ENCODE measurements at regions not wholly inside any gene's neighbourhood (a gene's known extent, or its start where the extent isn't known, plus 50 kb on each side); places are given as distances from the start of the nearest gene placed in this dataset.
"Not testable (repeated sequence)": the region's sequence is repeated elsewhere in the genome, so short reads cannot be mapped to it uniquely, and the experiment has no call there.

- DNase-seq = no peak
Observed at GRCh38 chr10:61040399-61041016, 96.5 kb upstream of the RHOBTB1 start.

- no peak for DNase-seq
Observed at GRCh38 chr10:61039868-61040267, 95.9 kb upstream of the RHOBTB1 start.

- DNase-seq = not testable (repeated sequence)
Observed at GRCh38 chr10:61037261-61037830, 93.4 kb upstream of the RHOBTB1 start.

- not testable (repeated sequence) for DNase-seq
Observed at GRCh38 chr10:61036148-61036547, 92.2 kb upstream of the RHOBTB1 start.

GRCh38 chr10:61031341-61031740 lies 87.4 kb upstream of the RHOBTB1 start:
- DNase-seq = no peak

- DNase-seq = no peak
Observed at GRCh38 chr10:61029411-61029810, 85.4 kb upstream of the RHOBTB1 start.

- DNase-seq = no peak
Observed at GRCh38 chr10:61028861-61029361, 84.9 kb upstream of the RHOBTB1 start.

GRCh38 chr10:61024856-61025201 lies 80.8 kb upstream of the RHOBTB1 start:
- DNase-seq = no peak

GRCh38 chr10:61024151-61024855 lies 80.3 kb upstream of the RHOBTB1 start:
- DNase-seq = no peak

- no peak for DNase-seq
Observed at GRCh38 chr10:61023053-61023452, 79.1 kb upstream of the RHOBTB1 start.

GRCh38 chr10:61021926-61022325 lies 77.9 kb upstream of the RHOBTB1 start:
- no peak for DNase-seq

- DNase-seq = no peak
Observed at GRCh38 chr10:61020420-61021158, 76.6 kb upstream of the RHOBTB1 start.

GRCh38 chr10:61018146-61018545 lies 74.2 kb upstream of the RHOBTB1 start:
- no peak for DNase-seq

- no peak for DNase-seq
Observed at GRCh38 chr10:61016630-61017029, 72.6 kb upstream of the RHOBTB1 start.

- DNase-seq = no peak
Observed at GRCh38 chr10:61016007-61016406, 72.0 kb upstream of the RHOBTB1 start.

GRCh38 chr10:61010863-61011262 lies 66.9 kb upstream of the RHOBTB1 start:
- no peak for DNase-seq

- not testable (repeated sequence) for DNase-seq
Observed at GRCh38 chr10:61003069-61003468, 59.1 kb upstream of the RHOBTB1 start.

GRCh38 chr10:61001731-61002122 lies 57.7 kb upstream of the RHOBTB1 start:
- DNase-seq = no peak

- peak; percentile 50 for DNase-seq
Observed at GRCh38 chr10:61000769-61001730, 57.1 kb upstream of the RHOBTB1 start.

GRCh38 chr10:60998932-60999331 lies 54.9 kb upstream of the RHOBTB1 start:
- DNase-seq = no peak

- DNase-seq = no peak
Observed at GRCh38 chr10:60994128-60994527, 50.1 kb upstream of the RHOBTB1 start.
